ENCODE measurements at regions not wholly inside any gene's neighbourhood (a gene's known extent, or its start where the extent isn't known, plus 50 kb on each side); places are given as distances from the start of the nearest gene placed in this dataset.
"Not testable (repeated sequence)": the region's sequence is repeated elsewhere in the genome, so short reads cannot be mapped to it uniquely, and the experiment has no call there.

DNA sequence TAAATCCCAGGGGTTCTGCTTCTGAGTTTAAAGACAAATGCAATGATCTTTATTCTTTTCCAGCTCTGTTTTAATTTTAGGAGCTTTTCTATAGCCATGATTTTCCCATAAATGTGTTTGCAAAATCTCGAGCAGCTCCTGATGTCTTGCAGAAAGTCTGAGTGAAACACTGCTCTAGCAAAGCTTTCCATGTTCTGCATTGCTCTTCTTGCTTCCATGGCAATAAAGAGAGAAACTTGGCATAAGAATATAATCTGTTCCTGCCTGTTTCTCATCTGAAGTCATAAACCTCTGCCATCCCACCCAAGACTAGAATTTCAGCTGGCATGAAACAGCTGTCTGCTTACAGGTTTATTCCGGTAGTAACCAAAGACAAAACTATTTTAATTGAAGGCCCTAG lies 254.5 kb downstream of the SPRY1 start:
- TF ChIP-seq, protein P1, sequence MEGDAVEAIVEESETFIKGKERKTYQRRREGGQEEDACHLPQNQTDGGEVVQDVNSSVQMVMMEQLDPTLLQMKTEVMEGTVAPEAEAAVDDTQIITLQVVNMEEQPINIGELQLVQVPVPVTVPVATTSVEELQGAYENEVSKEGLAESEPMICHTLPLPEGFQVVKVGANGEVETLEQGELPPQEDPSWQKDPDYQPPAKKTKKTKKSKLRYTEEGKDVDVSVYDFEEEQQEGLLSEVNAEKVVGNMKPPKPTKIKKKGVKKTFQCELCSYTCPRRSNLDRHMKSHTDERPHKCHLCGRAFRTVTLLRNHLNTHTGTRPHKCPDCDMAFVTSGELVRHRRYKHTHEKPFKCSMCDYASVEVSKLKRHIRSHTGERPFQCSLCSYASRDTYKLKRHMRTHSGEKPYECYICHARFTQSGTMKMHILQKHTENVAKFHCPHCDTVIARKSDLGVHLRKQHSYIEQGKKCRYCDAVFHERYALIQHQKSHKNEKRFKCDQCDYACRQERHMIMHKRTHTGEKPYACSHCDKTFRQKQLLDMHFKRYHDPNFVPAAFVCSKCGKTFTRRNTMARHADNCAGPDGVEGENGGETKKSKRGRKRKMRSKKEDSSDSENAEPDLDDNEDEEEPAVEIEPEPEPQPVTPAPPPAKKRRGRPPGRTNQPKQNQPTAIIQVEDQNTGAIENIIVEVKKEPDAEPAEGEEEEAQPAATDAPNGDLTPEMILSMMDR (IDR thresholded peaks at IDR 0.05), result no peak
- no peaks in the 10 kb centered on the region for H3K36me3 Mint-ChIP-seq (ENCODE audit: low read depth)
- peak; percentile 1 for DNase-seq
- peaks cover 32% of the 10 kb centered on the region for H3K4me1 Mint-ChIP-seq (ENCODE audit: low read depth)
- H3K27me3 Mint-ChIP-seq (ENCODE audit: insufficient read depth), result no peaks in the 10 kb centered on the region
- H3K9me3 Mint-ChIP-seq, result peaks cover 4% of the 10 kb centered on the region; the same call in 1 of the 2 replicates
- H3K27ac Mint-ChIP-seq, result no peak overlapping the region
- H3K4me3 Mint-ChIP-seq, result no peak overlapping the region

DNA sequence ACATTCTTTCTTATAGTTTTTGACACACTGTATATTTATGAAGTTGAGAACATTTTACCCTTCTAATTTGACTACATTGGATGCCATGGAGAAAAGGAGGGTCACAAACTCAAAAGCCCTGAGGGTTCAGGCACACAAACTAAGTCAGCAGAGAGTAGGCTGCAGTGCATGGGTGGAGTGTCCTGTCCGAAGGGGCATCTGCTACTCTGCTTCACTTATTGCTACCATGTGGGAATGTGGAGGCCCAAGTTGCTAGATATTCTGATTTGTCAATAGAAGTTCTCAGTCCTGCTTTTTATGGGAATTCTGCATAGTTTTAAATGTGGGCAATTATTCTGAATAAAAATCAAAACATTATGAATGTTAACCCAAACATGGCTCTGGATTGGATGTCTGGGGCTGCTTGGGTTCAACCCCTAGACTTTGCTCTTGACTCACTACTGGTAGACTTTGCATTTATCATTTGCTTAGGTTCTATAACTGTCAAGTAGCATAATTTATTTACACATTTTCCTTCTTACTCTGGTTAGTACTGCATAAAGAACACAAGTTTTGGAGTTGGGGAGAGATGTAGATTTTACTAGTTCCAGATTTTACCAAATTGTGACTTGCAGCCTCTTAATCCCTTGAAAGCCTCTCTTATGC lies 255.1 kb downstream of the SPRY1 start:
- TF ChIP-seq, protein P1 (IDR thresholded peaks at IDR 0.05), result no peak
- Mint-ChIP-seq H3K9me3 (peaks cover 4% of the 10 kb centered on the region; the same call in 1 of the 2 replicates), H3K36me3 (ENCODE audit: low read depth) (no peaks in the 10 kb centered on the region), H3K27ac (no peak overlapping the region), H3K4me3 (no peak overlapping the region), H3K27me3 (ENCODE audit: insufficient read depth) (no peaks in the 10 kb centered on the region), H3K4me1 (ENCODE audit: low read depth) (peaks cover 32% of the 10 kb centered on the region)
- no peak for DNase-seq

DNA sequence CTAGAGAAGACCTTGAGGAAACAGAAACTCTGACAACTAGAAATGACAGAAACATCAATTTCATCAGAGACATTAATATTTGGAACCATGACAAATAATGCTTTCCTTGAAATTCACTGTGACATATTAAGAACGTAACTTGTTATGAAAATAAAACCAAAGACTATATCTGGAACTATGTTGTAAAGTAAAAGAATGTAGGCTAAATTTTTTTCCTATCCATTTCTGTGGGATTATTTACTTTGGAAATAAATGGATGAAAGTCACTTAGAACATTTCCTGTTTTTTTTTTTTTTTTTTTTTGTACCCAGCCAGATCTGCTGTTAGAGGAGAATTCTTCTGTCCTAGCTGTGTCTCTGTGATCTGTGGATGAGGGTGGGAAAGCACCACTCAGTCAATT lies 255.9 kb downstream of the SPRY1 start:
- TF ChIP-seq, protein P1 (IDR thresholded peaks at IDR 0.05), result no peak
- no peak overlapping the region for H3K27ac Mint-ChIP-seq
- peaks cover 7% of the 10 kb centered on the region for H3K36me3 Mint-ChIP-seq (ENCODE audit: low read depth)
- no peak for DNase-seq
- no peak overlapping the region for H3K4me3 Mint-ChIP-seq
- no peaks in the 10 kb centered on the region for H3K27me3 Mint-ChIP-seq (ENCODE audit: insufficient read depth)
- peaks cover 32% of the 10 kb centered on the region for H3K4me1 Mint-ChIP-seq (ENCODE audit: low read depth)
- peaks cover 11% of the 10 kb centered on the region for H3K9me3 Mint-ChIP-seq

DNA sequence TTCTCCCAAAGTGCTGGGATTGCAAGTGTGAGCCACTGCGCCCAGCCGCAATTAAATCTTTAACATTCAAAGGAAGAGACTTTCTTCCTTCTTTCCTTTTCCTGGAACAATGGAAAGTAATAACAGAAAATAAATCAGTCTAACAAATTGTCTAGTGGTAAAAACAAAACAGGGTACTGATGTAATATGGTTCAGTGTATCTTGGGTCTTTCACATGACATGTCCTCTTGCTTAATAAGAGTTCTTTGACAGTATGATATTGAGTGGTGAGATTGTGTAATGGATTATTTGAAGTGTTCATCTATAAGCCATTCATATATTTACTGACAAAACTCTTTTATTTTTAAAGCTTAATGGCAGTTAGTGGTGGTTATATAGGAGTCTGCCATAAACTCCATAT lies 256.6 kb downstream of the SPRY1 start:
- no peak for DNase-seq
- H3K4me1 Mint-ChIP-seq (ENCODE audit: low read depth), result peaks cover 32% of the 10 kb centered on the region
- no peak overlapping the region for H3K4me3 Mint-ChIP-seq
- H3K27ac Mint-ChIP-seq, result no peak overlapping the region
- peaks cover 10% of the 10 kb centered on the region for H3K36me3 Mint-ChIP-seq (ENCODE audit: low read depth)
- peaks cover 12% of the 10 kb centered on the region for H3K9me3 Mint-ChIP-seq
- no peaks in the 10 kb centered on the region for H3K27me3 Mint-ChIP-seq (ENCODE audit: insufficient read depth)
- TF ChIP-seq, protein P1 (IDR thresholded peaks at IDR 0.05), result no peak

DNA sequence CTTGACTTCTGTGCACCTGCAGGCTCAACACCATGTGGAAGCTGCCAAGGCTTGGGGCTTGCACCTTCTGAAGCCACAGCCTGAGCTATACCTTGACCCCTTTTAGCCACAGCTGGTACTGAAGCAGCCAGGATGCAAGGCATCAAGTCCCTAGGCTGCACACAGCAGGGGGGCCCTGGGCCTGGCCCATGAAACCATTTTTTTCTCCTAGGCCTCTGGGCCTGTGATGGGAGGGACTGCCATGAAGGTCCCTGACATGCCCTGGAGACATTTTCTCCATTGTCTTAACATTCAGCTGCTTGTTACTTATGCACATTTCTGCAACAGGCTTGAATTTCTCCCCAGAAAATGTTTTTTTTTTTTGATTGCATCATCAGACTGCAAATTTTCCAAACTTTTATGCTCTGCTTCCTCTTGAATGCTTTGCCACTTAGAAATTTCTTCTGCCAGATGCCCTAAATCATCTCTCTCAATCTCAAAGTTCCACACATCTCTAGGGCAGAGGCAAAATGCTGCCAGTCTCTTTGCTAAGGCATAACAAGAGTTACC lies 260.2 kb downstream of the SPRY1 start:
- not testable (repeated sequence) for DNase-seq; H3K4me3 Mint-ChIP-seq; H3K27ac Mint-ChIP-seq; H3K4me1 Mint-ChIP-seq (ENCODE audit: low read depth); H3K36me3 Mint-ChIP-seq (ENCODE audit: low read depth); H3K27me3 Mint-ChIP-seq (ENCODE audit: insufficient read depth)
- H3K9me3 Mint-ChIP-seq, result peaks cover 12% of the 10 kb centered on the region

DNA sequence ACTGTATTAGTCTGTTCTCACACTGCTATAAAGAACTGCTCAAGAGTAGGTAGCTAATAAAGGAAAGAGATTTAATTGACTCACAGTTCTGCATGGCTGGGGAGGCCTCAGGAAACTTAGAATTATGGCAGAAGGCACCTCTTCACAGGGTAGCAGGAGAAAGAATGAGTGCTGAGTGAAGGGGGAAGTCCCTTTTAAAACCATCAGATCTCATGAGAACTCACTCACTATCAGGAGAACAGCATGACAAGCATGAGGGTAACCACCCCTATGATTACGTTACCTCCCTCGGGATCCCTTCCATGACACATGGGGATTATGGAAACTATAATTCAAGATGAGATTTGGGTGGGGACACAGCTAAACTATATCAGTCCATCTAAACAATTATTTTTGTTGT lies 261.0 kb downstream of the SPRY1 start:
- not testable (repeated sequence) for DNase-seq; H3K4me3 Mint-ChIP-seq; H3K36me3 Mint-ChIP-seq (ENCODE audit: low read depth); H3K27ac Mint-ChIP-seq; H3K4me1 Mint-ChIP-seq (ENCODE audit: low read depth); H3K27me3 Mint-ChIP-seq (ENCODE audit: insufficient read depth)
- H3K9me3 Mint-ChIP-seq, result peaks cover 12% of the 10 kb centered on the region
